ENCODE measurements at regions not wholly inside any gene's neighbourhood (a gene's known extent, or its start where the extent isn't known, plus 50 kb on each side); places are given as distances from the start of the nearest gene placed in this dataset.

DNA sequence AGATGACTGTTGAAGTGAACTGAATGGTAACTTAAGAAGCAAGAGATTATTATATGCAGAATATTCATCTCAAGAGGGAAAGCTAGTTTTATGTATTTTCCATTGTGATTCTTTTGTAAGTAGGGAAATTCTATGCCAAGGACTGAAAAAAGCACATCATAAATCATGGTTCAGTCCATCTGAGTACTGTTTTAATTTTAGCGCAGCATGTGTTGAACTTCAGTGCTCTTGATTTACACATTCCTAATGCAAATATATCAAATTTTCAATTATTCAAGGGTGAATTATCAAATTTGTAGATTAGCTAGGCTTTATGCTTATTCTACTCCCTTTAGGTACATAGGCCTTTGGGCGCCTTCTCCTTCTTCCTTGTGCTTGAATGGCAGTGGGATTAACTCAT lies 50.3 kb upstream of the TCF12 start:
- H3K27me3 ChIP-seq = no peaks in the 10 kb centered on the region
- H3K4me1 ChIP-seq = peaks cover 0 to 6% (median 0%) of the 10 kb centered on the region in 4 donors
- TF ChIP-seq, protein P1, sequence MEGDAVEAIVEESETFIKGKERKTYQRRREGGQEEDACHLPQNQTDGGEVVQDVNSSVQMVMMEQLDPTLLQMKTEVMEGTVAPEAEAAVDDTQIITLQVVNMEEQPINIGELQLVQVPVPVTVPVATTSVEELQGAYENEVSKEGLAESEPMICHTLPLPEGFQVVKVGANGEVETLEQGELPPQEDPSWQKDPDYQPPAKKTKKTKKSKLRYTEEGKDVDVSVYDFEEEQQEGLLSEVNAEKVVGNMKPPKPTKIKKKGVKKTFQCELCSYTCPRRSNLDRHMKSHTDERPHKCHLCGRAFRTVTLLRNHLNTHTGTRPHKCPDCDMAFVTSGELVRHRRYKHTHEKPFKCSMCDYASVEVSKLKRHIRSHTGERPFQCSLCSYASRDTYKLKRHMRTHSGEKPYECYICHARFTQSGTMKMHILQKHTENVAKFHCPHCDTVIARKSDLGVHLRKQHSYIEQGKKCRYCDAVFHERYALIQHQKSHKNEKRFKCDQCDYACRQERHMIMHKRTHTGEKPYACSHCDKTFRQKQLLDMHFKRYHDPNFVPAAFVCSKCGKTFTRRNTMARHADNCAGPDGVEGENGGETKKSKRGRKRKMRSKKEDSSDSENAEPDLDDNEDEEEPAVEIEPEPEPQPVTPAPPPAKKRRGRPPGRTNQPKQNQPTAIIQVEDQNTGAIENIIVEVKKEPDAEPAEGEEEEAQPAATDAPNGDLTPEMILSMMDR (IDR thresholded peaks at IDR 0.05) = no peak
- no peak for TF ChIP-seq EP300 (IDR thresholded peaks at IDR 0.05; ENCODE audit: low read depth)
- TF ChIP-seq POLR2A (IDR thresholded peaks at IDR 0.05) = no peak
- TF ChIP-seq POLR2AphosphoS5 (IDR thresholded peaks at IDR 0.05) = no peak
- H3K27ac ChIP-seq = no peak overlapping the region
- intact Hi-C loops (cut with DNase I; ENCODE audit: low total_unique reads) (no loop called here), in situ Hi-C loops (cut with MboI; ENCODE audit: low pct_ligation_motif_present in 1 of 4, low pct_unique_long_range_greater_than_20kb in 1 of 4, low sequenced_read_pairs in 3 of 4) (loop anchor here in 2 of 4 donors (25.0 kb wide), 1 partner anchor 381 kb away; no protein-coding TSS in a partner anchor)
- WGBS, 2 donors (ENCODE audit: low coverage in 1 of 2) = 83 to 92% methylated on average over 2 of the region's 2 CpGs
- H3K9me3 ChIP-seq = no peaks in the 10 kb centered on the region
- H3K4me3 ChIP-seq = no peak overlapping the region
- no peak for DNase-seq
- H3K36me3 ChIP-seq = no peaks in the 10 kb centered on the region

DNA sequence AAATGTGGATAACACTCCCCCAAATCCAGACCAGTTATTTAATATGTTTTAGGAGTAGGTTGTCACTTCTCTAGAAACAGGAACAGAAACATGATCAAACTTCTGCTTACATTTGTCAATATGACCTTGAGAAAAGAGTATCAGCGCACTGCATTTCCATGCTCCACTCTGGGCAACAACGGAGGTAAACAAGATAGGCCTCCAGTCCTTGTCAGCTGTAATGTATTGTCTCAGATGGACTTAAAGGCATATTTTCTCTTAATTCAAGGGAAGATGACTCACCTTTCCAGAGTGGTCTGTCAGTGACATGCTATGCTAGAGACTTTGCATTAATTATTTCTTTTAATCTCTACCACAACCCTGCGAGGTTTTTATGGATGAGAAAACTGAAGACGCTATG lies 51.6 kb upstream of the TCF12 start:
- Histone ChIP-seq H3K4me3 (no peak overlapping the region), H3K4me1 (peaks cover 0 to 6% (median 0%) of the 10 kb centered on the region in 4 donors), H3K27me3 (no peaks in the 10 kb centered on the region), H3K9me3 (no peaks in the 10 kb centered on the region), H3K36me3 (no peaks in the 10 kb centered on the region), H3K27ac (no peak overlapping the region)
- in situ Hi-C loops (cut with MboI; ENCODE audit: low pct_ligation_motif_present in 1 of 4, low pct_unique_long_range_greater_than_20kb in 1 of 4, low sequenced_read_pairs in 3 of 4) = loop anchor here in 2 of 4 donors (25.0 kb wide), 1 partner anchor 380 kb away; no protein-coding TSS in a partner anchor
- TF ChIP-seq POLR2AphosphoS5 (IDR thresholded peaks at IDR 0.05) (no peak), POLR2A (IDR thresholded peaks at IDR 0.05) (no peak), EP300 (IDR thresholded peaks at IDR 0.05; ENCODE audit: low read depth) (no peak)
- TF ChIP-seq, protein P1 (IDR thresholded peaks at IDR 0.05) = no peak
- 80 to 100% methylated on average over 3 to 4 of the region's 4 CpGs for WGBS, 2 donors (ENCODE audit: low coverage in 1 of 2)
- DNase-seq = no peak
- intact Hi-C loops (cut with DNase I; ENCODE audit: low total_unique reads) = no loop called here

DNA sequence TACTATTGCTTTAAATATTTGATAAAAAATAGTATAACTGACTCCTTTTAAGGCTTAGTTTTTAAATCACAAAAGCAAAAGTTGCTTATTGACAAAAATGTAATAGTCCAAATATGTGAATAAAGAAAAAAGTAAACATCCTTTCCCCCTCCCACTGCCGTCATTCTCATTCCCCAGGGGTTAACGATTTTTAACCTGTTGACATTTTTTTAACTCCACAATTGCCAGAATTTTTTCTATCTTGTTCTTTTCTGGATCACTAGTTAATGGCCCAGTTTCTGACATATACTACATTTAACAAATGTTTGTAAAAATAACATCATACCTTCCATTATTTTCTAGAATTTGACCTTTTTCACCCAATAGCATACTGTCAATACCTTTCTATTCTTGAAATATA lies 60.6 kb upstream of the TCF12 start:
- 21 to 30% methylated on average over 2 of the region's 2 CpGs for WGBS, 2 donors (ENCODE audit: low coverage in 1 of 2)
- in situ Hi-C loops (cut with MboI; ENCODE audit: low pct_ligation_motif_present in 1 of 4, low pct_unique_long_range_greater_than_20kb in 1 of 4, low sequenced_read_pairs in 3 of 4) = loop anchor here in 2 of 4 donors (25.0 kb wide), 1 partner anchor 371 kb away; no protein-coding TSS in a partner anchor
- H3K4me1 ChIP-seq = no peaks in the 10 kb centered on the region
- DNase-seq = no peak
- H3K4me3 ChIP-seq = no peak overlapping the region
- intact Hi-C loops (cut with DNase I; ENCODE audit: low total_unique reads) = no loop called here
- H3K27ac ChIP-seq = no peak overlapping the region
- H3K36me3 ChIP-seq = no peaks in the 10 kb centered on the region
- H3K27me3 ChIP-seq = no peaks in the 10 kb centered on the region
- TF ChIP-seq POLR2A (IDR thresholded peaks at IDR 0.05) (no peak), POLR2AphosphoS5 (IDR thresholded peaks at IDR 0.05) (no peak), EP300 (IDR thresholded peaks at IDR 0.05; ENCODE audit: low read depth) (no peak)
- TF ChIP-seq, protein P1 (IDR thresholded peaks at IDR 0.05) = no peak
- no peaks in the 10 kb centered on the region for H3K9me3 ChIP-seq

DNA sequence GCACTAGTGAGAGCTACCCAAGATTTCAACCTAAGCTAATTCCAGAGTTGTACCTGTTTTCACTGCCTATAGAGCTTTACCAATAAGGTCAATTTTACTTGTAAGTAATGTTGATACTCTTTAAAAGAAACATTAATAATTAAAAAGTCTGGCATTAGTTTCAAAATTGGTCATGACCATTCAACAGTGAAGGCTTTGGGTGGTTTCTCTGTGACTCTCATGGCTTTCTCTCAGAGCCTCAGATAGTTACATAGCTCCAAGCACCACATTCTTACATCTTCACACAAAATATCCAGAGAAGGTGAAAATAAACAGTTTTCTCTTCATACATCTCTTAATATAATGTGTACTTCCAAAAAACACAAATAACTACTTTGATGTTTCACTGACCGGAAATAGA lies 61.5 kb upstream of the TCF12 start:
- 55 to 79% methylated on average over 1 of the region's 1 CpG for WGBS, 2 donors (ENCODE audit: low coverage in 1 of 2)
- in situ Hi-C loops (cut with MboI; ENCODE audit: low pct_ligation_motif_present in 1 of 4, low pct_unique_long_range_greater_than_20kb in 1 of 4, low sequenced_read_pairs in 3 of 4) = loop anchor here in 2 of 4 donors (25.0 kb wide), 1 partner anchor 370 kb away; no protein-coding TSS in a partner anchor
- no peak for DNase-seq
- Histone ChIP-seq H3K36me3 (no peaks in the 10 kb centered on the region), H3K9me3 (no peaks in the 10 kb centered on the region), H3K27ac (no peak overlapping the region), H3K4me1 (no peaks in the 10 kb centered on the region), H3K4me3 (no peak overlapping the region), H3K27me3 (no peaks in the 10 kb centered on the region)
- TF ChIP-seq, protein P1 (IDR thresholded peaks at IDR 0.05) = no peak
- TF ChIP-seq POLR2A (IDR thresholded peaks at IDR 0.05) (no peak), EP300 (IDR thresholded peaks at IDR 0.05; ENCODE audit: low read depth) (no peak), POLR2AphosphoS5 (IDR thresholded peaks at IDR 0.05) (no peak)
- intact Hi-C loops (cut with DNase I; ENCODE audit: low total_unique reads) = no loop called here
